Body of pancreas (tissue), 4 donors: ENCODE measurements at regions not wholly inside any gene's neighbourhood (a gene's known extent, or its start where the extent isn't known, plus 50 kb on each side); places are given as distances from the start of the nearest gene placed in this dataset.
"Not testable (repeated sequence)": the region's sequence is repeated elsewhere in the genome, so short reads cannot be mapped to it uniquely, and the experiment has no call there.

Experiments
- ATAC-seq: fragments of 150-250 bp; one replicate; pipeline ENCODE4 v1.9.1; 2016
- DNase-seq, 4 donors: peaks; one replicate each; pipeline ENCODE4 v3.0.0-alpha.2; 2019
- H3K27ac ChIP-seq, 4 donors: fragments of 200-600 bp; sonication (generic); 1 replicate in 3 of 4; 2 replicates in 1 of 4; pipeline versions ENCODE4 v1.5.1 to v1.6.1; 2016 to 2019; ENCODE audit warnings: mild to moderate bottlenecking in 1 of 4, mixed read lengths in 1 of 4, moderate library complexity in 1 of 4
- H3K27me3 ChIP-seq, 2 donors: fragments of 200-600 bp; sonication (generic); one replicate each; pipeline ENCODE4 v1.6.0; 2016; ENCODE audit warnings: mild to moderate bottlenecking in 1 of 2
- H3K36me3 ChIP-seq, 2 donors: fragments of 200-600 bp; sonication (generic); replicated peaks in 1 of 2; 2 replicates each; pipeline ENCODE4 v1.5.1; 2016; ENCODE audit warnings: low read depth in 2 of 2; ENCODE audit not compliant: insufficient read depth in 1 of 2
- H3K4me1 ChIP-seq: fragments of 200-600 bp; sonication (generic); one replicate; pipeline ENCODE4 v1.6.0; 2016
- H3K4me3 ChIP-seq, 2 donors: fragments of 200-600 bp; sonication (generic); 1 replicate in 1 of 2; 2 replicates in 1 of 2; pipeline ENCODE4 v1.5.1; 2016 to 2019
- H3K9me3 ChIP-seq, 3 donors: fragments of 200-600 bp; sonication (generic); 1 replicate in 2 of 3; 2 replicates in 1 of 3; pipeline ENCODE4 v1.5.1; 2016
- POLR2A ChIP-seq, 3 donors: fragments of 450-650 bp; IDR thresholded peaks; one replicate each; pipeline ENCODE4 v1.6.1; 2016; ENCODE audit warnings: antibody characterized with exemption in 3 of 3, mild to moderate bottlenecking in 2 of 3
- WGBS, 2 donors: methylation state at CpG; one replicate each; pipeline ENCODE4 v1.1.5; 2017; 5-methylcytosine and 5-hydroxymethylcytosine counted together
- intact Hi-C: fragments of 100-400 bp; cut with DNase I; formaldehyde crosslinking; loops from one replicate; pipeline ENCODE4 v1.15.1; 2023
- TF ChIP-seq, protein P1 (sequence below), 7 experiments: fragments of 450-650 bp in 4 of 7; fragments of 200-600 bp in 3 of 7; sonication (generic) in 3 of 7; IDR thresholded peaks; one replicate each; pipeline ENCODE4 v1.5.1; 2016 to 2019; ENCODE audit warnings: antibody characterized with exemption in 7 of 7

DNA sequence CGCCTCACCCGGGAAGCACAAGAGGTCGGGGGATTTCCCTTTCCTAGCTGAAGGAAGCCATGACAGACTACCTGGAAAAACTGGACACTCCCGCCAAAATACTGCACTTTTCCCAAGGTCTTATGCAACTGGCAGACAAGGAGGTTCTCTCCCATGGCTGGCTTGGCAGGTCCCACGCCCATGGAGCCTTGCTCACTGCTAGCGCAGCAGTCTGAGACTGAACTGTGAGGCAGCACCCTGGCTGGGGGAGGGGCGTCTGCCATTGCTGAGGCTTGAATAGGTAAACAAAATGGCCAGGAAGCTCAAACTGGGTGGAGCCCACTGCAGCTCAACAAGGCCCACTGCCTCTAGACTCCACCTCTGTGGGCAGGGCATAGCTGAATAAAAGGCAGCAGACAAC lies 92.1 kb downstream of the C4BPA start:
- 84 to 97% methylated on average over 4 to 7 of the region's 7 CpGs for WGBS, 2 donors

DNA sequence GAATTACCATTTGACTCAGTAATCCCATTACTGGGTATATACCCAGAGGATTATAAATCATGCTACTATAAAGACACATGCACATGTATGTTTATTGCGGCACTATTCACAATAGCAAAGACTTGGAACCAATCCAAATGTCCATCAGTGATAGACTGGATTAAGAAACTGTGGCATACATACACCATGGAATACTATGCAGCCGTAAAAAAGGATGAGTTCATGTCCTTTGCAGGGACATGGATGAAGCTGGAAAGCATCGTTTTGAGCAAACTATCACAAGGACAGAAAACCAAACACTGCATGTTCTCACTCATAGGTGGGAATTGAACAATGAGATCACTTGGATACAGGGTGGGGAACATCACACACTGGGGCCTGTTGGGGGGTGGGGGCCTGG lies 97.5 kb downstream of the C4BPA start:
- H3K36me3 ChIP-seq, DNase-seq, H3K27ac ChIP-seq, intact Hi-C loops, H3K9me3 ChIP-seq, H3K27me3 ChIP-seq, H3K4me3 ChIP-seq, H3K4me1 ChIP-seq, ATAC-seq: not testable (repeated sequence)
- WGBS, 2 donors = 83 to 88% methylated on average over 3 of the region's 3 CpGs

More for the DNA sequence above, 92.1 kb downstream of the C4BPA start:
- H3K27ac ChIP-seq, H3K27me3 ChIP-seq, H3K4me3 ChIP-seq, H3K4me1 ChIP-seq, intact Hi-C loops, H3K36me3 ChIP-seq, DNase-seq, ATAC-seq, H3K9me3 ChIP-seq: not testable (repeated sequence)

DNA sequence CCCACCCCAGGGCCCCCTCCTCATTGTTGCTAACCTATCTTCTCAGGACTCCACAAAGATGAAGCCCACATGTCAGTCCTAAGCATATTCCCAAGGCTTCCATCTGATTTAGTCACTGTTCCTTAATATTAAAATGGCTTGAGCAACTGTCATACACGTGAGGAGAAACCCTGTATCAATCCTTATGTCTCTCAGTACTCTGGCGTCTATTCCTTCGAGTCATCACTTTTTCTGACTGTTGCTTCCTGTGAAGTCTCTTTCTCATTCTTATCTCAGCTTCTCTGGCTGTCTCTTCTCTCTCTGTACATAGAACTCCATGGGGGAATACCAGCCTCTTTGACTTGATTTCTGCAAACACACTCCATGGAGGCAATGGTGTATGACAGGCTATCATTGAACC lies 98.4 kb downstream of the C4BPA start:
- no peaks in the 10 kb centered on the region for H3K27me3 ChIP-seq
- no peaks in the 10 kb centered on the region for H3K36me3 ChIP-seq
- peaks cover 0 to 5% (median 0%) of the 10 kb centered on the region in 3 donors for H3K9me3 ChIP-seq
- WGBS, 2 donors = 69 to 77% methylated on average over 3 of the region's 3 CpGs
- no peaks in the 10 kb centered on the region for H3K4me1 ChIP-seq
- intact Hi-C loops = no loop called here
- no peak overlapping the region for H3K4me3 ChIP-seq
- no peak overlapping the region for H3K27ac ChIP-seq
- TF ChIP-seq, protein P1, sequence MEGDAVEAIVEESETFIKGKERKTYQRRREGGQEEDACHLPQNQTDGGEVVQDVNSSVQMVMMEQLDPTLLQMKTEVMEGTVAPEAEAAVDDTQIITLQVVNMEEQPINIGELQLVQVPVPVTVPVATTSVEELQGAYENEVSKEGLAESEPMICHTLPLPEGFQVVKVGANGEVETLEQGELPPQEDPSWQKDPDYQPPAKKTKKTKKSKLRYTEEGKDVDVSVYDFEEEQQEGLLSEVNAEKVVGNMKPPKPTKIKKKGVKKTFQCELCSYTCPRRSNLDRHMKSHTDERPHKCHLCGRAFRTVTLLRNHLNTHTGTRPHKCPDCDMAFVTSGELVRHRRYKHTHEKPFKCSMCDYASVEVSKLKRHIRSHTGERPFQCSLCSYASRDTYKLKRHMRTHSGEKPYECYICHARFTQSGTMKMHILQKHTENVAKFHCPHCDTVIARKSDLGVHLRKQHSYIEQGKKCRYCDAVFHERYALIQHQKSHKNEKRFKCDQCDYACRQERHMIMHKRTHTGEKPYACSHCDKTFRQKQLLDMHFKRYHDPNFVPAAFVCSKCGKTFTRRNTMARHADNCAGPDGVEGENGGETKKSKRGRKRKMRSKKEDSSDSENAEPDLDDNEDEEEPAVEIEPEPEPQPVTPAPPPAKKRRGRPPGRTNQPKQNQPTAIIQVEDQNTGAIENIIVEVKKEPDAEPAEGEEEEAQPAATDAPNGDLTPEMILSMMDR (IDR thresholded peaks at IDR 0.05) = no peak
- no peak for TF ChIP-seq POLR2A (IDR thresholded peaks at IDR 0.05)
- DNase-seq (no peak), ATAC-seq (no peak)

GRCh38 chr1:207203541-207203940 lies 99.5 kb downstream of the C4BPA start:
- no peaks in the 10 kb centered on the region for H3K36me3 ChIP-seq
- DNase-seq (no peak), ATAC-seq (no peak)
- H3K9me3 ChIP-seq = peaks cover 0 to 5% (median 0%) of the 10 kb centered on the region in 3 donors
- 70% methylated on average over 1 of the region's 1 CpG for WGBS, 2 donors
- H3K27me3 ChIP-seq = no peaks in the 10 kb centered on the region
- intact Hi-C loops = no loop called here
- no peak overlapping the region for H3K27ac ChIP-seq
- H3K4me1 ChIP-seq = no peaks in the 10 kb centered on the region
- no peak overlapping the region for H3K4me3 ChIP-seq
- TF ChIP-seq, protein P1 (IDR thresholded peaks at IDR 0.05) = no peak

GRCh38 chr1:207205614-207206061 lies 101.6 kb downstream of the C4BPA start:
- H3K27ac ChIP-seq = peak overlapping the region in 2 of 4 donors; percentile 5 to 56
- 32 to 49% methylated on average over 2 of the region's 2 CpGs for WGBS, 2 donors

GRCh38 chr1:207208691-207209090 lies 104.7 kb downstream of the C4BPA start:
- H3K36me3 ChIP-seq, ATAC-seq, H3K4me1 ChIP-seq, H3K27ac ChIP-seq, intact Hi-C loops, DNase-seq, H3K9me3 ChIP-seq, H3K4me3 ChIP-seq, H3K27me3 ChIP-seq: not testable (repeated sequence)
- 65 to 73% methylated on average over 2 of the region's 2 CpGs for WGBS, 2 donors

More at GRCh38 chr1:207205614-207206061, 101.6 kb downstream of the C4BPA start:
- TF ChIP-seq, protein P1 (IDR thresholded peaks at IDR 0.05) = no peak
- no peak for TF ChIP-seq POLR2A (IDR thresholded peaks at IDR 0.05)
- no peak overlapping the region for H3K4me3 ChIP-seq
- no peaks in the 10 kb centered on the region for H3K27me3 ChIP-seq
- H3K36me3 ChIP-seq = no peaks in the 10 kb centered on the region
- intact Hi-C loops = no loop called here
- no peak for DNase-seq
- H3K4me1 ChIP-seq = no peaks in the 10 kb centered on the region
- H3K9me3 ChIP-seq = peaks cover 0 to 5% (median 0%) of the 10 kb centered on the region in 3 donors
- no peak for ATAC-seq
